ENCODE measurements at regions not wholly inside any gene's neighbourhood (a gene's known extent, or its start where the extent isn't known, plus 50 kb on each side); places are given as distances from the start of the nearest gene placed in this dataset.
"Not testable (repeated sequence)": the region's sequence is repeated elsewhere in the genome, so short reads cannot be mapped to it uniquely, and the experiment has no call there.

GRCh38 chr22:23446796-23447350 lies 133.2 kb downstream of the IGLL1 start:
- H3K36me3 ChIP-seq: no peaks in the 10 kb centered on the region
- H3K4me1 ChIP-seq: no peaks in the 10 kb centered on the region
- no peak for DNase-seq
- H3K9me3 ChIP-seq: no peaks in the 10 kb centered on the region
- H3K27me3 ChIP-seq: peaks cover 0 to 4% (median 0%) of the 10 kb centered on the region in 3 donors
- TF ChIP-seq POLR2AphosphoS5 (IDR thresholded peaks at IDR 0.05): no peak
- TF ChIP-seq, protein P1, sequence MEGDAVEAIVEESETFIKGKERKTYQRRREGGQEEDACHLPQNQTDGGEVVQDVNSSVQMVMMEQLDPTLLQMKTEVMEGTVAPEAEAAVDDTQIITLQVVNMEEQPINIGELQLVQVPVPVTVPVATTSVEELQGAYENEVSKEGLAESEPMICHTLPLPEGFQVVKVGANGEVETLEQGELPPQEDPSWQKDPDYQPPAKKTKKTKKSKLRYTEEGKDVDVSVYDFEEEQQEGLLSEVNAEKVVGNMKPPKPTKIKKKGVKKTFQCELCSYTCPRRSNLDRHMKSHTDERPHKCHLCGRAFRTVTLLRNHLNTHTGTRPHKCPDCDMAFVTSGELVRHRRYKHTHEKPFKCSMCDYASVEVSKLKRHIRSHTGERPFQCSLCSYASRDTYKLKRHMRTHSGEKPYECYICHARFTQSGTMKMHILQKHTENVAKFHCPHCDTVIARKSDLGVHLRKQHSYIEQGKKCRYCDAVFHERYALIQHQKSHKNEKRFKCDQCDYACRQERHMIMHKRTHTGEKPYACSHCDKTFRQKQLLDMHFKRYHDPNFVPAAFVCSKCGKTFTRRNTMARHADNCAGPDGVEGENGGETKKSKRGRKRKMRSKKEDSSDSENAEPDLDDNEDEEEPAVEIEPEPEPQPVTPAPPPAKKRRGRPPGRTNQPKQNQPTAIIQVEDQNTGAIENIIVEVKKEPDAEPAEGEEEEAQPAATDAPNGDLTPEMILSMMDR (IDR thresholded peaks at IDR 0.05): no peak
- H3K27ac ChIP-seq: no peak overlapping the region
- WGBS, 2 donors: 96 to 97% methylated on average over 30 of the region's 30 CpGs
- intact Hi-C loops (cut with DNase I): no loop called here
- no peak overlapping the region for H3K4me3 ChIP-seq

DNA sequence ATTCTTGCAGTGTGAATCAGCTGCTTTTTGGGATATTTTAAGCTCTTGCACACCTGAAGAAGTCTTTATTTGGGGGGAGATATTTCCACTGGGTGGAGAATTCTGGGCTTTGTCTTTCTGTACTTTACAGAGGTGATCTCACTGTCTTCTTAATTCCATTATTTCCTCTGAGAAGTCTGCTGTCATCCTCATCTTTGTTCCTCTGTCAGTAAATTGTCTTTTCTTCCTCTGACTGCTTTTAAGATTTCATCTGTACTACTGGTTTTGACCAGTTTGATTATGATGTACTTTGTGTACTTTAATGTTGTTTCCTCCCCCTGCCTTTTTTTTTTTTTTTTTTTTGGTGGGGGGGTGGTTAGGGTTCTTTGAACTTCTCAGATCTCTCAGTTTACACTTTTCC lies 133.9 kb downstream of the IGLL1 start:
- DNase-seq; H3K27ac ChIP-seq; H3K4me3 ChIP-seq; H3K4me1 ChIP-seq; intact Hi-C loops (cut with DNase I); H3K36me3 ChIP-seq; H3K27me3 ChIP-seq; H3K9me3 ChIP-seq: not testable (repeated sequence)

DNA sequence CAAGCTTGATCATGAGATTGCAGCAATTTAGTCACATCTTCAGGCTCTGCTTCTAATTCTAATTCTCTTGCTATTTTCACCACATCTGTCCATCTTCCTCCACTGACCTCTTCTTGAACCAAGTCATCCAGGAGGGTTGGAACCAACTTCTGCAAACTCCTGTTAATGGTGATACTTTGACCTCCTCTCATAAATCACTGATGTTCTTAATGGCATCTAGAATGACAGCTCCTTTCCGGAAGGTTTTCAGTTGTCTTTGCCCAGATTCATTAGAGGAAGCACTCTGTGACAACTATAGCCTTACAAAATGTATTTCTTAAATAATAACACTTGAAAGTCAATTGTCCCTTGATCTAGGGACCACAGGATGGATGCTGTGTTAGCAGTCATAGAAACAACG lies 136.2 kb downstream of the IGLL1 start:
- H3K27ac ChIP-seq; DNase-seq; H3K27me3 ChIP-seq; H3K9me3 ChIP-seq; intact Hi-C loops (cut with DNase I); H3K4me1 ChIP-seq; H3K4me3 ChIP-seq; H3K36me3 ChIP-seq: not testable (repeated sequence)
- 74 to 76% methylated on average over 1 of the region's 2 CpGs for WGBS, 2 donors

DNA sequence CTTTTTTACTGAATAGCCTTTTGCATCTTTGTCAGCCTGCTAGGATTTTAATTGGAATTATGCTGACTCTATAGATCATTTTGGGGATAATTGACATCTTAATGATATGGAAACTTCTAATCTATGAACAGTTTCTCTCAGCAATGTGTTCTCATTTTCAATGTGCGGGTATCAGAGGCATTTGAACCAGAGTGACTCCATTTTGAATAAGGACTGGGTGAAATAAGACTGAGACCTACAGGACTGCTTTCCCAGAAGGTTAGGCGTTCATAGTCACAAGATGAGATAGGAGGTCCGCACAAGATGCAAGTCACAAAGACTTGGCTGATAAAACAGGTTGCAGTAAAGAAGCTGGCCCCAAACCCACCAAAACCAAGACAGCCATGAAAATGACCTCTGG lies 140.5 kb downstream of the IGLL1 start:
- not testable (repeated sequence) for H3K4me3 ChIP-seq, DNase-seq, H3K27ac ChIP-seq, H3K4me1 ChIP-seq, H3K27me3 ChIP-seq, H3K9me3 ChIP-seq, H3K36me3 ChIP-seq
- intact Hi-C loops (cut with DNase I): loop anchor here (10.0 kb wide), 1 partner anchor 95 kb away; no protein-coding TSS in a partner anchor
- 96 to 97% methylated on average over 3 of the region's 3 CpGs for WGBS, 2 donors

- intact Hi-C loops (cut with DNase I): loop anchor here (10.0 kb wide), 1 partner anchor 97 kb away; no protein-coding TSS in a partner anchor
- TF ChIP-seq POLR2A (IDR thresholded peaks at IDR 0.05) (no peak), EP300 (IDR thresholded peaks at IDR 0.05) (no peak), POLR2AphosphoS5 (IDR thresholded peaks at IDR 0.05) (no peak)
- TF ChIP-seq, protein P1 (IDR thresholded peaks at IDR 0.05): no peak
- Histone ChIP-seq H3K9me3 (no peaks in the 10 kb centered on the region), H3K27ac (no peak overlapping the region), H3K36me3 (no peaks in the 10 kb centered on the region), H3K4me1 (peaks cover 0 to under 1% (median under 1%) of the 10 kb centered on the region in 4 donors), H3K27me3 (peaks cover 0 to 4% (median 0%) of the 10 kb centered on the region in 3 donors), H3K4me3 (no peak overlapping the region)
- no peak for DNase-seq
- 72 to 79% methylated on average over 13 of the region's 13 CpGs for WGBS, 2 donors
Measured at GRCh38 chr22:23438216-23438615, 141.9 kb downstream of the IGLL1 start.

GRCh38 chr22:23437779-23438178 lies 142.3 kb downstream of the IGLL1 start:
- H3K27ac ChIP-seq: no peak overlapping the region
- H3K27me3 ChIP-seq: peaks cover 0 to 4% (median 0%) of the 10 kb centered on the region in 3 donors
- TF ChIP-seq, protein P1 (IDR thresholded peaks at IDR 0.05): no peak
- TF ChIP-seq POLR2A (IDR thresholded peaks at IDR 0.05): no peak
- no peak for TF ChIP-seq POLR2AphosphoS5 (IDR thresholded peaks at IDR 0.05)
- no peak for TF ChIP-seq EP300 (IDR thresholded peaks at IDR 0.05)
- H3K36me3 ChIP-seq: no peaks in the 10 kb centered on the region
- intact Hi-C loops (cut with DNase I): loop anchor here (10.0 kb wide), 1 partner anchor 97 kb away; no protein-coding TSS in a partner anchor
- peaks cover 0 to 5% (median 2%) of the 10 kb centered on the region in 4 donors for H3K4me1 ChIP-seq
- no peak overlapping the region for H3K4me3 ChIP-seq
- no peak for DNase-seq
- no peaks in the 10 kb centered on the region for H3K9me3 ChIP-seq
- WGBS, 2 donors: 86 to 92% methylated on average over 16 of the region's 16 CpGs

GRCh38 chr22:23437107-23437395 lies 143.0 kb downstream of the IGLL1 start:
- intact Hi-C loops (cut with DNase I): loop anchor here (10.0 kb wide), 1 partner anchor 98 kb away; no protein-coding TSS in a partner anchor
- H3K4me3 ChIP-seq, H3K27me3 ChIP-seq, H3K27ac ChIP-seq, H3K9me3 ChIP-seq, DNase-seq, H3K4me1 ChIP-seq, H3K36me3 ChIP-seq: not testable (repeated sequence)
- WGBS, 2 donors: 91 to 92% methylated on average over 7 of the region's 7 CpGs

DNA sequence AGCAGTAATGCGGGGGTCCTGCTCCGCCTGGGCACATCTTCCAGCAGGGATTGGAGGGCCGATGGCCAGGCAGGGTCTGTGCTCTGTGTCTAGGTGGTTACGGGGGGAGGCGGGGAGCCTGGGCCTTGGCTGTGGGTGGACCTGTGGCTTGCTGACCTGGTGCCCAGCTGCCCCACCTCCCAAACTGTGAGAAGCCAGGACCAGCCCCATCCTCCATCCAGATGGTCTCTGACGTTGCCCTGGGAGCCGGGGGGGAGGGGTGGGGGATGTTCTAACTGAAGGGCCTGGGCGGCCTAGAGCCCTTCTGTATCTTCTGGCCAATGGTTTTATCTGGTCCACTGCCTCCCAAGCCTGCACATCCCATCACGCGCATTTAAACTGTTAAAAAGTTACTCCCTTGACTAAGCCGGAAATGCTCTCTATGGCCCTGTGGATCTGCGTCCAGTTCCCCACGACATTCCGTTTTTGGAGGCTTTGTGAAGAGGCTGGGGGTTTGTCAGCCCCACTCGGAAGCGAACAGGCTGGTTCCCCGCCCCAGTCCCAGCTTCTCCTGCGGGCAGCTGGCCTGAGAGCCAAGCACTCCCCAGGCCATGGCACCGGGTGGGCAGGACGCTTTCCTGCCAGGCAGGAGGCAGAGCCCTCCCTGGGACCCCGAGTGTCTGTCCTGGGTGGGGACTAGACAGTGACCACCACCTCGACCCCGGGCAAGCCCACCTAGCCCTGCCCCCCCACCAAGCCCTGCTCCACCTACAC lies 143.6 kb downstream of the IGLL1 start:
- 87 to 88% methylated on average over 23 of the region's 23 CpGs for WGBS, 2 donors

GRCh38 chr22:23435186-23435585 lies 144.9 kb downstream of the IGLL1 start:
- intact Hi-C loops (cut with DNase I): loop anchor here (10.0 kb wide), 1 partner anchor 100 kb away; no protein-coding TSS in a partner anchor

More for the DNA sequence above, 143.6 kb downstream of the IGLL1 start:
- H3K27me3 ChIP-seq, H3K4me3 ChIP-seq, H3K9me3 ChIP-seq, H3K27ac ChIP-seq, DNase-seq, H3K4me1 ChIP-seq, H3K36me3 ChIP-seq: not testable (repeated sequence)
- intact Hi-C loops (cut with DNase I): loop anchor here (10.0 kb wide), 1 partner anchor 98 kb away; no protein-coding TSS in a partner anchor

More at GRCh38 chr22:23435186-23435585, 144.9 kb downstream of the IGLL1 start:
- not testable (repeated sequence) for H3K4me3 ChIP-seq, H3K27ac ChIP-seq, DNase-seq, H3K27me3 ChIP-seq, H3K4me1 ChIP-seq, H3K9me3 ChIP-seq, H3K36me3 ChIP-seq
- 88 to 94% methylated on average over 15 to 16 of the region's 16 CpGs for WGBS, 2 donors

Measured in sigmoid colon (tissue), 6 donors.